ENCODE measurements at regions not wholly inside any gene's neighbourhood (a gene's known extent, or its start where the extent isn't known, plus 50 kb on each side); places are given as distances from the start of the nearest gene placed in this dataset.

GRCh38 chr2:236795861-236796219 lies 226.2 kb downstream of the ACKR3 start:
- no peak for DNase-seq

- no peak for DNase-seq
Measured at GRCh38 chr2:236796236-236796635, 226.6 kb downstream of the ACKR3 start.

DNA sequence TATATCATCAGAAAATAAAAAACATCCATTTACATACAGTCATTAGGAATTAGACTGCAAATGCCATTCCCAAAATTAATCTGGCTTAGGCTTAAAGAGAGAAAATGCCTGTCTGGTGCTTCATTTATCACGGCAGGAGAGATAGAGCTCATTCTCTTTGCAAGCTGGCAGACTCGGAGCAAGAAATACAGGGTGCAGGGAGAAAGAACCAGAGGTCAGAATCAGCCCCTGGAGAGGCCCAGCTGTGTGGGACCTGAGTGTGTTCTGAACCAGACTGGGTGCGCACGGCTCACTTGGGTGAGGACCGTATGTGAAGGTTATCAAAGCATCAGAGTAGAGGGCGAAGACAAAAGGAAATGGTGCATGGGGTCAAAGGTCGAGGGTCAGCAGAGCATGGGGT lies 227.8 kb downstream of the ACKR3 start:
- DNase-seq = no peak

DNA sequence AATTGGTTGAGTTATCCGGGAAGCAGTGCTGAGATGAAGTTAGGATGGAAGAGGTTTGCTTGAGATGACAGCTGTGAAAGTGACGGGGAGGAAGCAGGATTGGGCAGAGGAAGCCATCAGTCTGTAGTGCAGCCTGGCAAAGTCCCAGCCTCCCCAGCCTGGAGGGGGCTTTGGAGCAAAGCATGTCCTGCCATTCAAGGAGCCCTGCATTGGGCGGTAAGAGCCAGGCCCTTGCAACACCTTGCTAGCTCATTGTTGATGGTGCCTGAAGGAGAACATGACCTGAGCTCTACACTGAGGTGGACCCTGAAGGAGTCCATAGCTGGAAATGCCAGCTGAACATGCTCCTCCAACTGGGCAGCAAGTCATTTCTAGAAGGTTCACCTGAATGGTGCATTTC lies 228.9 kb downstream of the ACKR3 start:
- DNase-seq = no peak

DNA sequence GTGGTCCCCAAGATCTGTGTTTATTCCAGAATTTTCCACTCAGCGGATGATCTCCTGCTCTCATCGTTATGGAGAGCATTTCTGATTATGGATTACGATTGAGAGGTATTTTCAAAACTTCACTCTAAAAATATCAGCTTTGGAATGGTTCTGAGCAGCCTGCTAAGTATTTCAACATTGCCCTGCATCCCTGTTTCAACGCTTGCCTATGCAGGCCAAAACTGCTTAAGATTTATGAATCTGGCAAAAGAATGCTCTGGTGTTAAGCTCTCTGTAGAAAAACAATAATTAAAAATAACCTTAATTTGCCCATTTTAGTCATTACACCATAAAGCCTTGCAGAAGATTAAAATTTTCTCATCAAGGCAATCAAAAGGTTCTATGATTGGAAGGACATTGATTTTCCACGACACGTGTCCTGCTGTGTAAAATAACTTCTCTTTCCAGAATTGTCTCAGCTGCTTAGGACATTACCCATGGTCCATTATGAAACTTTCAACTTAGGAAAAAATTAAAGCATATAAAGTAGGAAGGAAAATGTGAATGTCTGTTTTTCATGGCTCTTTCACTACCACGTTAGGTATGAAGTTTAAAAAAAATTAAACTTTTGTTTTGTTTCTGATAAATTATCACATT lies 229.9 kb downstream of the ACKR3 start:
- DNase-seq = no peak

DNA sequence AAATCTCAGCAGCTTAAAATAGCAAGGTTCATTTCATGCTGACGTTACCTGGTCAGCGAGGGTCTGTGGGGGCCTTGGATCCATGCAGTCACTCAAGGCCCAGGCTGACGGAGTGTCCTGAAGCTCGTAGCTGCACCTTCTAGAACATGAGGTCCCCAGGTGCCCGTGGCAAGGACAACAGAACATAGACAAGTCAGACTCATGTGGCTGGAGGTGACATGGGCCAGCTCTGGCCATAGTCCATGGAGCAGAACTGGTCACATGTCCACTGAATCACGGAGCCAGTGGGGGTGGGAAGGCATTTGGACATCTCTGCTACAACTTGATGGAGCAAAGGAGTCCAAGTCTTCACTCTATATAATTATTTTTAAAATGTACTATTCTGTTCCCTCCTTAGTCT lies 233.2 kb downstream of the ACKR3 start:
- no peak for DNase-seq

GRCh38 chr2:236803621-236804020 lies 234.0 kb downstream of the ACKR3 start:
- DNase-seq = peak in 2 of 56 donors; percentile 9 to 14

DNA sequence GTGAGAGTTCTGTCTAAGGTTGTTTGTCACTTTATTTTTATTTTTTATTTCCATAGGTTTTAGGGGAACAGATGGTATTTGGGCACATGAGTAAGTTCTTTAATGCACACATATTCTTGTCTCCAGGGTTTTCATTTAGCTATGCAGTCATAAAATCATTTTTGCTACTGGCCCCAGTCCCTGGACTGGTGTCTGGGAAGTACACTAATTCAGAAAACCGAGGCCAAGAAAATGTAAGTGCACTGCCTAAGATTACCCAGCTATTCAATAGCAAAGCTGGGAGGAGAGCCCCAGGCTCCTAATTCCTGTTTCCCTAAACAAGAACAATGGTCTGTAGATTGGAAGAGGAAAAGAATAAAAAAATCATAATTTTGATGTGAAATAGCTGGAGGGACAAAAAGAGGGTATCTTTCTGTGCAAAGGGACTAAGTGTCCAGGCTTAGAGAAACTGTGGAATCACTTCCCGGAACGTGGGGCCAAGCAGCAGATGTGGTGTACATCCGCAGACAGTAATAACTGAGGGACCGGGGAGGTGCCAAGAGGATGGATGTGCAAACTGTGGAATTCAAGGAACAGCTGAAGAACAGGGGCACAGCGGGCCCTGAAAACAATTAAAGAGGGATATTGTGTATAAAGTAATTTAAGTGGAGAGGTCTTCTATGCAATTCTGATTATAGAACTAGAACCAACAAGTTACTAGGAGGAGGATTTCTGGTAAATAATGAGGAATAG lies 236.3 kb downstream of the ACKR3 start:
- no peak for DNase-seq

- no peak for DNase-seq
Measured at GRCh38 chr2:236809716-236810115, 240.1 kb downstream of the ACKR3 start.

DNA sequence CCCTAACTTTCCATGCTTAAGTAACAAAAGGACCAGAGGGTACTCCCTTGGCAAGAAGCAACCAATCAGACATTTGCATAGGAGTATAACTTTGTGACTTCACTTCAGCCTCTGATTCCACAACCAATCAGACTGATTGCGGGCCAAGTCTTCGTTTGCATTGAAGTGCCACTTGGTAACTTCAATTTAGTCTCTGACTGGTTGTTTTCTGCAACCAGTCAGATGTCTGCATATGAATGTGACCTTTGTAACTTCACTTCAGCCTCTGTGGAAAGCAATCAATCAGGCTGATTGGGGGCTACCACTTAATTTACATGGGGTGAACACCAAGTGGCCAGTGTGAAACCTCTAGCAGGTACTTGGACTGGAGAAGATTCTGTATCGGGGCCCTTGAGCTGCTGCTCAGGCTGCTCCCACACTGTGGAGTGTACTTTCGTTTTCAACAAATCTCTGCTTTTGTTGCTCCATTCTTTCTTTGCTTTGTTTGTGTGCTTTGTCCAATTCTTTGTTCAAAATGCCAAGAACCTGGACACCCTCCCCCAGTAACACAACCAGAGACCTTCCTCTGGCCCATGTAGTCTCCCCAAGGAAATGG lies 241.5 kb downstream of the ACKR3 start:
- DNase-seq = no peak

- DNase-seq = no peak
Measured at GRCh38 chr2:236813766-236814165, 244.1 kb downstream of the ACKR3 start.

DNA sequence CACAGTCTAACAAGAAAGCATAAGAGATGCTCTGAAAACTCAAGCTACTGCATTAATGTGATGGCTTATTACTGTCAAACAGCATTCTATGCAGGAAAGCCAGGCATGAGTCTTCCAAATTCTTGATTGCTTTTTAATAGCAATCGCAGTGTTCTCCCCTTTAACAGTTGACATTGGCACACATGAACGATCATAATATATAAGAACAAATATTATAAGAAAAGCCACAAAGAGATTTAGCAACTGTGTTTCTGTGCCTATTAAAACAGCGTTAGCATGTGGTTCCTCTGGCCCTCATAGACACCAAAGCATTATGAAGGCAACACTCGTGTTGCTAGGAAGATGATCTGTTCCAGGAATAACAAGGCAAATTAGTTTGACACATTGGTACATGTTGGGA lies 245.0 kb downstream of the ACKR3 start:
- no peak for DNase-seq

GRCh38 chr2:236815746-236816145 lies 246.1 kb downstream of the ACKR3 start:
- DNase-seq = no peak

GRCh38 chr2:236816197-236817170 lies 246.9 kb downstream of the ACKR3 start:
- no peak for DNase-seq

DNA sequence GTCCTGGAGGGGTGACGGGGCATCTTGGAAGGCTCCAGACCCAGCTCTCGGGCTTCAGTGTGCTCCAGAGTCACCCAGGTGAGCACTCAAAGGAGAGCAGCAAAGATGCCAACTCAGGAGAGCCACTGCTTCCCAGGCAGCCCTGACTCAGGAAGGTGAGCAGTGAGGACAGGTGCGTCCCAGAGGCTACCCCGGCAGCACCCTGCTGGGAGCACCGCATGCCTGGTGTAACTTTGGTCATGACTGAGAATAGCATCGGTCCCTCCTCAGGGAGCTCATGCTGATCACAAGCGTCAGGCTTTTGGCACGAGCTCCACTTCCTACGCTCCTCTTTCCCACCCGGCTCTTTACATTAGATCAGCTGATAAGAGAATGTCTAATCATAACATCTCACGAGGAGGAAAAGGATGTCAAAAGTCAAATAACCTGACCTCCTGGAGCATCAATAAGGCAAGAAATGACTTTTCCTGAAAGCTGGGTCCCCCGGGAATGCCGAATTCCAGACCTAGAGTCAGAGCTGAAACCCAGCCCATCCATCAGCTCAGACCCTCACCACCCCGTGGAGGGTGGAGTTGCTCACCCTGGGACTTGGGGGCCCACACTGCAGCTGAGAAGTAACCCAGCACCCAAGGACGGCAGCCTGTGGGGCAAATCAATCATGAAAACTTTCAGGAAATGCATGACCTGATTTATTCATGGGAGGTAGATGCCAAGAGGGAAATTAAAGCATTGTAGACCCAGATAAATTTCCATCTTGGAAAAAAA lies 248.8 kb downstream of the ACKR3 start:
- DNase-seq = no peak

GRCh38 chr2:236819275-236820002 lies 249.8 kb downstream of the ACKR3 start:
- no peak for DNase-seq

- DNase-seq = no peak
Measured at GRCh38 chr2:236820763-236821344, 251.2 kb downstream of the ACKR3 start.

GRCh38 chr2:236823041-236823629 lies 253.5 kb downstream of the ACKR3 start:
- no peak for DNase-seq

GRCh38 chr2:236823963-236824362 lies 254.3 kb downstream of the ACKR3 start:
- no peak for DNase-seq

Measured in amygdala (tissue), 56 donors.